BLaER1 treated with 17β-estradiol and CSF1 and Interleukin-3, amounts not matched to agents 10 nM and 100 nM (cell line): ENCODE measurements at regions not wholly inside any gene's neighbourhood (a gene's known extent, or its start where the extent isn't known, plus 50 kb on each side); places are given as distances from the start of the nearest gene placed in this dataset.

Experiments used
- H3K27ac ChIP-seq, 11 experiments: shearing (Covaris generic); formaldehyde crosslinking; 2 replicates each; pipeline ENCODE4 v1.8.1; 2022
- H3K27me3 ChIP-seq, 11 experiments: shearing (Covaris generic); formaldehyde crosslinking; 2 replicates each; pipeline ENCODE4 v1.8.1; 2022
- H3K36me3 ChIP-seq, 11 experiments: shearing (Covaris generic); formaldehyde crosslinking; 2 replicates each; pipeline ENCODE4 v1.8.1; 2022
- H3K4me1 ChIP-seq, 10 experiments: shearing (Covaris generic); formaldehyde crosslinking; 2 replicates each; pipeline ENCODE4 v1.8.1; 2022
- H3K4me2 ChIP-seq, 11 experiments: shearing (Covaris generic); formaldehyde crosslinking; 2 replicates each; pipeline ENCODE4 v1.8.1; 2022
- H3K4me3 ChIP-seq, 10 experiments: shearing (Covaris generic); formaldehyde crosslinking; 2 replicates each; pipeline ENCODE4 v1.8.1; 2022
- H3K9ac ChIP-seq, 11 experiments: shearing (Covaris generic); formaldehyde crosslinking; 2 replicates each; pipeline ENCODE4 v1.8.1; 2022
- H3K9me3 ChIP-seq, 11 experiments: shearing (Covaris generic); formaldehyde crosslinking; replicated peaks in 1 of 11; 2 replicates each; pipeline ENCODE4 v1.8.1; 2022
- H4K20me1 ChIP-seq, 11 experiments: shearing (Covaris generic); formaldehyde crosslinking; 2 replicates each; pipeline ENCODE4 v1.8.1; 2022
- Cebpa-rat ChIP-seq, 11 experiments: shearing (Covaris generic); IDR thresholded peaks; 2 replicates each; pipeline ENCODE4 v1.8.1; 2022

GRCh38 chr20:50248104-50248641 lies 57.5 kb downstream of the CEBPB start:
- H3K4me3 ChIP-seq = no peak overlapping the region
- H3K9me3 ChIP-seq = no peaks in the 10 kb centered on the region
- H4K20me1 ChIP-seq = no peaks in the 10 kb centered on the region
- no peaks in the 10 kb centered on the region for H3K27me3 ChIP-seq
- peak overlapping the region in 3 of 11 experiments; percentile 60 to 84 (median 61); a peak in 6 of 22 replicates for H3K4me2 ChIP-seq
- peaks cover 0 to 60% (median 3%) of the 10 kb centered on the region in 10 experiments; a peak in 9 of 20 replicates for H3K4me1 ChIP-seq
- TF ChIP-seq Cebpa-rat (IDR thresholded peaks at IDR 0.05) = no peak
- H3K9ac ChIP-seq = peak overlapping the region in 1 of 11 experiments; percentile 26; a peak in 1 of 22 replicates
- H3K27ac ChIP-seq = peak overlapping the region in 2 of 11 experiments; percentile 18 to 33; a peak in 3 of 22 replicates
- H3K36me3 ChIP-seq = no peaks in the 10 kb centered on the region

- H3K9me3 ChIP-seq = no peaks in the 10 kb centered on the region
- peak overlapping the region in 1 of 11 experiments; percentile 25; a peak in 1 of 22 replicates for H3K9ac ChIP-seq
- no peaks in the 10 kb centered on the region for H3K36me3 ChIP-seq
- no peak overlapping the region for H3K4me3 ChIP-seq
- no peaks in the 10 kb centered on the region for H4K20me1 ChIP-seq
- no peaks in the 10 kb centered on the region for H3K27me3 ChIP-seq
- H3K4me1 ChIP-seq = peaks cover 0 to 58% (median 3%) of the 10 kb centered on the region in 10 experiments; a peak in 9 of 20 replicates
- peak overlapping the region in 3 of 11 experiments; percentile 18 to 84 (median 60); a peak in 6 of 22 replicates for H3K4me2 ChIP-seq
- peak overlapping the region in 1 of 11 experiments; percentile 46; a peak in 1 of 22 replicates for H3K27ac ChIP-seq
- no peak for TF ChIP-seq Cebpa-rat (IDR thresholded peaks at IDR 0.05)
Measured at GRCh38 chr20:50249447-50250388, 59.1 kb downstream of the CEBPB start.

- H3K9ac ChIP-seq = 0 out of 22 replicates have a peak overlapping the region, but pooled peaks of 1 of the 11 experiments have one; percentile 25
- H3K27me3 ChIP-seq = no peaks in the 10 kb centered on the region
- H4K20me1 ChIP-seq = no peaks in the 10 kb centered on the region
- peaks cover 0 to 54% (median 3%) of the 10 kb centered on the region in 10 experiments; a peak in 10 of 20 replicates for H3K4me1 ChIP-seq
- no peak overlapping the region for H3K4me3 ChIP-seq
- no peaks in the 10 kb centered on the region for H3K9me3 ChIP-seq
- TF ChIP-seq Cebpa-rat (IDR thresholded peaks at IDR 0.05) = no peak
- H3K27ac ChIP-seq = peak overlapping the region in 2 of 11 experiments; percentile 22 to 46; a peak in 2 of 22 replicates
- H3K36me3 ChIP-seq = no peaks in the 10 kb centered on the region
- H3K4me2 ChIP-seq = peak overlapping the region in 2 of 11 experiments; percentile 60 to 84; a peak in 1 of 22 replicates
Measured at GRCh38 chr20:50250679-50251382, 60.2 kb downstream of the CEBPB start.

GRCh38 chr20:50251383-50251748 lies 60.7 kb downstream of the CEBPB start:
- TF ChIP-seq Cebpa-rat (IDR thresholded peaks at IDR 0.05) = no peak
- H3K9ac ChIP-seq = no peak overlapping the region
- no peaks in the 10 kb centered on the region for H3K9me3 ChIP-seq
- H3K4me2 ChIP-seq = 0 out of 22 replicates have a peak overlapping the region, but pooled peaks of 2 of the 11 experiments have one; percentile 50 to 57
- no peaks in the 10 kb centered on the region for H3K36me3 ChIP-seq
- H3K4me1 ChIP-seq = peaks cover 1 to 55% (median 7%) of the 10 kb centered on the region in 10 experiments
- H3K27me3 ChIP-seq = no peaks in the 10 kb centered on the region
- no peaks in the 10 kb centered on the region for H4K20me1 ChIP-seq
- H3K27ac ChIP-seq = 0 out of 22 replicates have a peak overlapping the region, but pooled peaks of 1 of the 11 experiments have one; percentile 22
- H3K4me3 ChIP-seq = no peak overlapping the region

DNA sequence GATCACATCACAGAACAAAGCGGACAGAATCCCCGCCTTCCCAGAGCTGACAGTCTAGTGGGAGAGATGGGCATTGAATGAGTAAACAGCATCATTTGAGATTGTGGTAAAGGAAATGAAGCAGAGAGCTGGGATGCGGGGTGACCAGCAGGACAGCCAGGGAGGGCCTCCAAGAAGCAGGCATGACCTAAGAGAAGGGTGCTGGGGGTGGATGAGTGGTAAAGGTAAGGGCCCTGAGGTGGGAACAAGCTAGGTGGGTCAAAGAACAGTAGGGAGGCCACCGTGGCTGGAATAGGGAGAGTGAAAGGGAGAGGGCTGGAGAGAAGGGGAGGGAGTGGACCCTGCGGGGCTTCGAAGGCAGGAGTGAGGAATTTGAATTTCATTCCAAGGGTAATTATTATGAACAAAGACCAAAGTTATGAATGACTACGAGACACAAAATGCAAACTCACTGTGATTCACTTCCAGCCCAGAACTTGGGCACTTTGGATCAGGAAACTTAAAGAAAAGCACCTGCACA lies 61.4 kb downstream of the CEBPB start:
- H3K27ac ChIP-seq = peak overlapping the region in 2 of 11 experiments; percentile 13 to 34; a peak in 1 of 22 replicates

DNA sequence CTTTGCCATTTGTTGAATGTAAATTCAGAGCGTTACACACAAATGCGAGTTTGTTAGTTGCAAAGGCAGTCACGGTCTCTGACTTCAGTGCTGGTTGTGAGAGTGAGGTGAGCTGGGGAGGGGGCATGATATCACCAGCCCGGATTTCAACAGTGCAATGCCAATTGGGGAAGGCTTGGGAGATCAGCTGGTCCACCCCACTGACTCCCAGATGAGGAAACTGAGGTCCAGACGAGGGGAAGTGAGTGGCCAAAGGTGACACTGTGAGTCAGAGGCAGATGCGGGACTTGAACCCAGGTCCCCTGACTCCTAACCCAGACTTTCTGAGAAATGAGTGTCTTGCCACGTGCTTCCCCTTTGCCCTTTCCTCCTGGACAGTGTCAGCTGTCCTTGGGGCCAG lies 62.1 kb downstream of the CEBPB start:
- H3K27me3 ChIP-seq = no peaks in the 10 kb centered on the region
- no peaks in the 10 kb centered on the region for H3K9me3 ChIP-seq
- H3K36me3 ChIP-seq = no peaks in the 10 kb centered on the region
- no peak for TF ChIP-seq Cebpa-rat (IDR thresholded peaks at IDR 0.05)
- peaks cover 11 to 62% (median 20%) of the 10 kb centered on the region in 10 experiments for H3K4me1 ChIP-seq
- H3K4me2 ChIP-seq = peak overlapping the region in 4 of 11 experiments; percentile 40 to 57 (median 52); a peak in 7 of 22 replicates
- H3K27ac ChIP-seq = peak overlapping the region in 1 of 11 experiments; percentile 34; a peak in 1 of 22 replicates
- no peak overlapping the region for H3K4me3 ChIP-seq
- no peaks in the 10 kb centered on the region for H4K20me1 ChIP-seq
- H3K9ac ChIP-seq = no peak overlapping the region

More for the DNA sequence above, 61.4 kb downstream of the CEBPB start:
- Histone ChIP-seq H3K4me1 (peaks cover 8 to 62% (median 14%) of the 10 kb centered on the region in 10 experiments), H3K27me3 (no peaks in the 10 kb centered on the region), H3K4me3 (no peak overlapping the region), H3K4me2 (peak overlapping the region in 4 of 11 experiments; percentile 40 to 57 (median 52); a peak in 8 of 22 replicates), H3K36me3 (no peaks in the 10 kb centered on the region), H4K20me1 (no peaks in the 10 kb centered on the region), H3K9me3 (no peaks in the 10 kb centered on the region), H3K9ac (no peak overlapping the region; a peak in 1 of 22 replicates)
- TF ChIP-seq Cebpa-rat (IDR thresholded peaks at IDR 0.05) = no peak

DNA sequence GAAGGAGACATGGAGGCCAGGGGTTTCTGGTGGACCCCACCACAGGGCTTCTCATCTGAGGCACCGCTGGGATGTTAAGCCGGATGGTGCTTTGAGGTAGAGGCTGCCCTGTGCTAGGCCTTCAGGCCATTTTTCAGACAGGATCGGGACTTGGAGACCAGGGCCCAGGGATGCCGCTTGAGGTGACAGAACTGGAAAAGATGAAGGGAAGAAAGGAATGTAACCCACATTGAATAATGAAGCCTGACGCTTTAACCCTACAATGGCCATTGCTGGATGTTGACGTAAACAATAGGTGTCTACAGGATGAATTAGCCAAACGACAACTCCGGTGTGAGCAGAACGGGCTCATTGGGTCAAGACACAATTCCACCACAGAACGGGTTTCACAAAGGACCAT lies 62.5 kb downstream of the CEBPB start:
- Histone ChIP-seq H3K9ac (no peak overlapping the region), H4K20me1 (no peaks in the 10 kb centered on the region), H3K36me3 (no peaks in the 10 kb centered on the region), H3K9me3 (no peaks in the 10 kb centered on the region), H3K4me3 (no peak overlapping the region), H3K27me3 (no peaks in the 10 kb centered on the region), H3K4me2 (peak overlapping the region in 3 of 11 experiments; percentile 50 to 57 (median 54); a peak in 5 of 22 replicates), H3K4me1 (peaks cover 11 to 62% (median 24%) of the 10 kb centered on the region in 10 experiments), H3K27ac (no peak overlapping the region; a peak in 1 of 22 replicates)
- TF ChIP-seq Cebpa-rat (IDR thresholded peaks at IDR 0.05) = no peak

GRCh38 chr20:50254466-50255079 lies 63.9 kb downstream of the CEBPB start:
- H4K20me1 ChIP-seq = no peaks in the 10 kb centered on the region
- no peak overlapping the region for H3K9ac ChIP-seq
- H3K36me3 ChIP-seq = no peaks in the 10 kb centered on the region
- no peak overlapping the region for H3K4me2 ChIP-seq
- no peak overlapping the region for H3K4me3 ChIP-seq
- TF ChIP-seq Cebpa-rat (IDR thresholded peaks at IDR 0.05) = no peak
- no peaks in the 10 kb centered on the region for H3K27me3 ChIP-seq
- H3K9me3 ChIP-seq = no peaks in the 10 kb centered on the region
- H3K27ac ChIP-seq = no peak overlapping the region
- H3K4me1 ChIP-seq = peaks cover 26 to 62% (median 38%) of the 10 kb centered on the region in 10 experiments
